Muscle of leg (tissue), 3 donors: ENCODE measurements at regions not wholly inside any gene's neighbourhood (a gene's known extent, or its start where the extent isn't known, plus 50 kb on each side); places are given as distances from the start of the nearest gene placed in this dataset.

Experiments
- DNase-seq: peaks from one replicate; pipeline ENCODE4 v3.0.0; 2013
- H3K27ac ChIP-seq: one replicate; pipeline ENCODE4 v1.5.1; 2013; ENCODE audit warnings: mild to moderate bottlenecking, low read length, control low read depth
- H3K27me3 ChIP-seq: one replicate; pipeline ENCODE4 v1.6.1; 2013; ENCODE audit warnings: low read length; ENCODE audit not compliant: control insufficient read depth, insufficient read depth
- H3K36me3 ChIP-seq: one replicate; pipeline ENCODE4 v1.6.1; 2013; ENCODE audit warnings: low read length; ENCODE audit not compliant: control insufficient read depth, insufficient read depth
- H3K4me1 ChIP-seq: one replicate; pipeline ENCODE4 v1.6.1; 2013; ENCODE audit warnings: low read length; ENCODE audit not compliant: control insufficient read depth, insufficient read depth
- H3K4me3 ChIP-seq: one replicate; pipeline ENCODE4 v1.5.1; 2013; ENCODE audit warnings: low read length, control low read depth
- H3K9me3 ChIP-seq: replicated peaks from 2 replicates; pipeline ENCODE4 v1.6.1; 2013; ENCODE audit warnings: low read depth, low read length; ENCODE audit not compliant: control insufficient read depth
- WGBS: methylation state at CpG from one replicate; pipeline ENCODE4 v1.1.5; 2013; ENCODE audit warnings: missing lambda C conversion rate; ENCODE audit not compliant: insufficient coverage; 5-methylcytosine and 5-hydroxymethylcytosine counted together

DNA sequence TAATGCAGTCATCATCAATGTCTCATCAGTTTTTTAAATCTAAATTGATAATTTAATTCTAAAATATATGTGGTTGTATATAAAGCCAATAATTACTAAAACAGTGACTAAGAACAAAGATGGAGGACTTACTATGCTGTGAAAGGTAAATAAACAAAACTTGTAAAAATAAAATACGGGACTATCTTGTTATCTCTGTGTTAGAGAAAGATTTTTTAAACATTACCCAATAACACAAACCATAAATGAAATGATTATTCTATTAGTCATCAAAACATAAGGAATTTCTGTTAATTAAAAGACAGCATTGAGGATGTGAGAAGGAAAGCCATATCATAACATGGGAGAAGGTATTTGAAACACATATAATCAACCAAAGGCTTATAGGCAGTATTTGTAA lies 226.2 kb upstream of the SMC2 start:
- Histone ChIP-seq H3K4me3 (no peak overlapping the region), H3K9me3 (no peaks in the 10 kb centered on the region), H3K27me3 (no peaks in the 10 kb centered on the region), H3K4me1 (no peaks in the 10 kb centered on the region), H3K36me3 (no peaks in the 10 kb centered on the region), H3K27ac (no peak overlapping the region)
- DNase-seq: no peak
- WGBS: no CpG with 5 or more reads among the region's 1 CpG

DNA sequence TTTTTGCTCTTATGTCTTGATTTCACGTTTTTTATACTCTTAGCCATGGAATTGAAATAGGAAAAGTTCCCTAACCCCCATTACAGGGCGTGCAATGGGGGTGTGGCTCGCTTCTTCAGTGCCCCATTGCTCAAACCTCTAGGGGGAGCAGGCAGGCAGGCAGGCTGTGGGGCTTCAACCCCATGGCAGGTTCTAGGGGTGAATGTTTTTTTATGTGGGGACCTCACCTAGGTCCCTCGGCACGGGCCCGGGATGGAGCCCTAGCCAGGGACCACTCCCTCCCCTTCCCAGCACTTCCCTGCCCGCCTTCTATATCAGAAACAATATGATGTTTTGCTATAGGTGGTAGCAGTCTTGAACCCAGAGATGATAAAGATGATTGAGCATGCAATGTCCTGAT lies 221.3 kb upstream of the SMC2 start:
- no peak overlapping the region for H3K4me3 ChIP-seq
- H3K27ac ChIP-seq: no peak overlapping the region
- no peak for DNase-seq
- H3K4me1 ChIP-seq: no peaks in the 10 kb centered on the region
- no peaks in the 10 kb centered on the region for H3K27me3 ChIP-seq
- no peaks in the 10 kb centered on the region for H3K36me3 ChIP-seq
- no peaks in the 10 kb centered on the region for H3K9me3 ChIP-seq
- WGBS: no CpG with 5 or more reads among the region's 7 CpGs

- H3K9me3 ChIP-seq: no peaks in the 10 kb centered on the region
- no peaks in the 10 kb centered on the region for H3K4me1 ChIP-seq
- no peaks in the 10 kb centered on the region for H3K36me3 ChIP-seq
- H3K4me3 ChIP-seq: no peak overlapping the region
- DNase-seq: no peak
- H3K27ac ChIP-seq: no peak overlapping the region
- no peaks in the 10 kb centered on the region for H3K27me3 ChIP-seq
- no CpG with 5 or more reads among the region's 2 CpGs for WGBS
These were observed 212.7 kb upstream of the SMC2 start for GRCh38 chr9:103881419-103881818.

- no peak overlapping the region for H3K27ac ChIP-seq
- H3K36me3 ChIP-seq: no peaks in the 10 kb centered on the region
- no peak overlapping the region for H3K4me3 ChIP-seq
- DNase-seq: no peak
- no peaks in the 10 kb centered on the region for H3K4me1 ChIP-seq
- H3K9me3 ChIP-seq: no peaks in the 10 kb centered on the region
- no peaks in the 10 kb centered on the region for H3K27me3 ChIP-seq
These were observed 204.1 kb upstream of the SMC2 start for GRCh38 chr9:103889989-103890388.

DNA sequence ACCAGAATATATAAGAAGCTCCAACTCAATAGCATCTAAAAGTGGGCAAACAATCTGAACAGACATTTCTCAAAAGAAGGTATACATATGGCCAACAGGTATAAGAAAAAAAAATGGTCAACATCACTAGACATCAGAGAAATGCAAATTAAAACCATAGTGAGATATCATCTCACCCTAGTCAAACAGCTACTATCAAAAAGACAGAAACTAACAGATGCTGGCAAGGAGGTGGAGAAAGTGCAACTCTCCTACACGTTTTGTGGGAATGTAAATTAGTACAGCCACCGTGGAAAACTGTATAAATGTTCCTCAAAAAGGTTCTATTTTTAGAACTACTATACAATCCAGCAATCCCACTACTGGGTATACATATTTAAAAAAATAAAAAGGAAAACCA lies 199.9 kb upstream of the SMC2 start:
- DNase-seq: no peak
- Histone ChIP-seq H3K27ac (no peak overlapping the region), H3K9me3 (no peaks in the 10 kb centered on the region), H3K4me3 (no peak overlapping the region), H3K36me3 (no peaks in the 10 kb centered on the region), H3K4me1 (no peaks in the 10 kb centered on the region), H3K27me3 (no peaks in the 10 kb centered on the region)
- WGBS: no CpG with 5 or more reads among the region's 2 CpGs

- no peak overlapping the region for H3K27ac ChIP-seq
- no peak overlapping the region for H3K4me3 ChIP-seq
- DNase-seq: no peak
- no CpG with 5 or more reads among the region's 1 CpG for WGBS
- no peaks in the 10 kb centered on the region for H3K27me3 ChIP-seq
- H3K4me1 ChIP-seq: no peaks in the 10 kb centered on the region
- no peaks in the 10 kb centered on the region for H3K9me3 ChIP-seq
- no peaks in the 10 kb centered on the region for H3K36me3 ChIP-seq
These were observed 195.6 kb upstream of the SMC2 start for GRCh38 chr9:103898550-103898949.

DNA sequence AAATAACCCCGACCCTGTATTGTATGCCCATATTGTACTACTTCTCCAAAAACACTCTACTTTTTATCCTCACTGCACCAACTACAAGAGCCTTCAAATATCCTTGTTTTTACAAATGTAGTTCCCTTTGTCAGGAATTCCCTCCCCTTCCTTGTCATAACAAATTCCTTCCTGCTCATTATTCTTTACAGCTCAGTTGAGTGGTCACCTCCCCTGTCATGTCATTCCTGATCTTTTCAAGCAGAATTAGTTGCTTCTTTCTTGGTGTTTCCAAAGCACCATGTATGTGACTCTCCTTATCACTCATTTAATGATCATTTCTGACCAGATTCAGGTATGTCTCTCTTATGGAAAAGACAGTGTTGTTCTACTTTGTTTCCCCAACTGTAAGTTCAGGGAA lies 194.2 kb upstream of the SMC2 start:
- Histone ChIP-seq H3K27ac (no peak overlapping the region), H3K36me3 (no peaks in the 10 kb centered on the region), H3K4me3 (no peak overlapping the region), H3K27me3 (no peaks in the 10 kb centered on the region), H3K4me1 (no peaks in the 10 kb centered on the region), H3K9me3 (no peaks in the 10 kb centered on the region)
- WGBS: 100% methylated on average over 1 of the region's 1 CpG
- no peak for DNase-seq

GRCh38 chr9:103900466-103900865 lies 193.6 kb upstream of the SMC2 start:
- no peak overlapping the region for H3K27ac ChIP-seq
- H3K4me1 ChIP-seq: no peaks in the 10 kb centered on the region
- peak; percentile 64 for DNase-seq
- no peaks in the 10 kb centered on the region for H3K27me3 ChIP-seq
- no peaks in the 10 kb centered on the region for H3K36me3 ChIP-seq
- H3K9me3 ChIP-seq: no peaks in the 10 kb centered on the region
- H3K4me3 ChIP-seq: no peak overlapping the region
- no CpG with 5 or more reads among the region's 2 CpGs for WGBS

DNA sequence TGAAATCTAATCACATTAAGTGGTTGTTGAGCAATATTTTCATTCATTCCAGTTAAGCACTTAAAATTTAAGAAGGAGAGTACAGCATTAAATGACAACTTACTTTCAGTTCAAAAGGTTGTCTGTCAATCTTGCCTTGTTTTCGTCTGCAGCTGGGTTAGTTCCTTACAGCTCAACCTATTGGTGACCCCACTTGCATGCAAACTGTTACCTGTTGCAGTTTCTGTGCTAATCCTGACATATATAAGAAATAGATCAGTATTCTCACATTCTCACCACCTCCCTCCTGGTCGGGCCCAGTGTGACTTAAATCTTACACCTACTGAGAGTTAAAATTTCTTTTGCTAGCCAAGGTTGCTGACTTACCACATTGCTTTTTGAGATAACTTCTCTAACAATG lies 191.8 kb upstream of the SMC2 start:
- no peaks in the 10 kb centered on the region for H3K4me1 ChIP-seq
- no peak overlapping the region for H3K27ac ChIP-seq
- H3K4me3 ChIP-seq: no peak overlapping the region
- no peaks in the 10 kb centered on the region for H3K36me3 ChIP-seq
- no peaks in the 10 kb centered on the region for H3K9me3 ChIP-seq
- DNase-seq: no peak
- H3K27me3 ChIP-seq: no peaks in the 10 kb centered on the region
- WGBS: no CpG with 5 or more reads among the region's 2 CpGs

DNA sequence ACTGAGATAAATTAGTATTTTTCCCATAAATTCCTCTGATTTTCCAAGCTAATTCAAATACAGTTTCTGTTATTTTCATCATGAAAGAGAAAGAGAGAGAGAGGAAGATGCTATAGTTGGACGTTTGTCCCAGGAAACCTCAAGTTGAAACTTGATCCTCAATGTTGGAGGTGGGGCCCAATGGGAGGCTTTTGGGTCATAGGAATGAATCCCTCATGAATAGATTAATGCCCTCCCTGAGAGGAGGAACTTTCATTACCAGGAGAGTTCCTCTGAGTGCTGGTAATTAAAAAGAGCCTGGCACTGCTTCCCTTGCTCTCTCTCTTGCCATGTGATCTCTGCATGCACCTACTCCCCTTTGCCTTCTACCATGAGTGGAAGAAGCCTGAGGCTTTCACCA lies 189.9 kb upstream of the SMC2 start:
- no peak for DNase-seq
- Histone ChIP-seq H3K4me3 (no peak overlapping the region), H3K27ac (no peak overlapping the region), H3K36me3 (no peaks in the 10 kb centered on the region), H3K9me3 (no peaks in the 10 kb centered on the region), H3K27me3 (no peaks in the 10 kb centered on the region), H3K4me1 (no peaks in the 10 kb centered on the region)
- no CpG with 5 or more reads among the region's 1 CpG for WGBS

- no peaks in the 10 kb centered on the region for H3K4me1 ChIP-seq
- H3K4me3 ChIP-seq: no peak overlapping the region
- no peaks in the 10 kb centered on the region for H3K36me3 ChIP-seq
- no peaks in the 10 kb centered on the region for H3K9me3 ChIP-seq
- no peaks in the 10 kb centered on the region for H3K27me3 ChIP-seq
- no CpG with 5 or more reads among the region's 1 CpG for WGBS
- no peak overlapping the region for H3K27ac ChIP-seq
- DNase-seq: no peak
These were observed 180.2 kb upstream of the SMC2 start for GRCh38 chr9:103913899-103914298.
